ENCODE measurements at regions not wholly inside any gene's neighbourhood (a gene's known extent, or its start where the extent isn't known, plus 50 kb on each side); places are given as distances from the start of the nearest gene placed in this dataset.

DNA sequence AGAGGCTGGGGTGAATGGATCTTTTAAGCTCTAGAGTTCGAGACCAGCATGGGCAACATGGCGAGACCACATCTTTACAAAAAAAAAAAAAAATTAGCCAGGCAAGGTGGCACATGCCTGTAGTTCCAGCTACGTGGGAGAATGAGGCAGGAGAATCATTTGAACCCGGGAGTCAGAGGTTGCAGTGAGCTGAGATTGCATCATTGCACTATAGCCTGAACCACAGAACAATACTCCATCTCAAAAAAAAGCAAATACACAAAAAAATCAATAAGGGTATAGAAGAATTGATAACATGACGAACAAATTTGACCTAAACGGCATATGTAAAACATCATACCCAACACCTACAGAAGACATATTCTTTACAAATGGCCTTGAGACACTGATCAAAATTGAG lies 668.4 kb downstream of the MECOM start (continued):
- TF ChIP-seq, protein P1, sequence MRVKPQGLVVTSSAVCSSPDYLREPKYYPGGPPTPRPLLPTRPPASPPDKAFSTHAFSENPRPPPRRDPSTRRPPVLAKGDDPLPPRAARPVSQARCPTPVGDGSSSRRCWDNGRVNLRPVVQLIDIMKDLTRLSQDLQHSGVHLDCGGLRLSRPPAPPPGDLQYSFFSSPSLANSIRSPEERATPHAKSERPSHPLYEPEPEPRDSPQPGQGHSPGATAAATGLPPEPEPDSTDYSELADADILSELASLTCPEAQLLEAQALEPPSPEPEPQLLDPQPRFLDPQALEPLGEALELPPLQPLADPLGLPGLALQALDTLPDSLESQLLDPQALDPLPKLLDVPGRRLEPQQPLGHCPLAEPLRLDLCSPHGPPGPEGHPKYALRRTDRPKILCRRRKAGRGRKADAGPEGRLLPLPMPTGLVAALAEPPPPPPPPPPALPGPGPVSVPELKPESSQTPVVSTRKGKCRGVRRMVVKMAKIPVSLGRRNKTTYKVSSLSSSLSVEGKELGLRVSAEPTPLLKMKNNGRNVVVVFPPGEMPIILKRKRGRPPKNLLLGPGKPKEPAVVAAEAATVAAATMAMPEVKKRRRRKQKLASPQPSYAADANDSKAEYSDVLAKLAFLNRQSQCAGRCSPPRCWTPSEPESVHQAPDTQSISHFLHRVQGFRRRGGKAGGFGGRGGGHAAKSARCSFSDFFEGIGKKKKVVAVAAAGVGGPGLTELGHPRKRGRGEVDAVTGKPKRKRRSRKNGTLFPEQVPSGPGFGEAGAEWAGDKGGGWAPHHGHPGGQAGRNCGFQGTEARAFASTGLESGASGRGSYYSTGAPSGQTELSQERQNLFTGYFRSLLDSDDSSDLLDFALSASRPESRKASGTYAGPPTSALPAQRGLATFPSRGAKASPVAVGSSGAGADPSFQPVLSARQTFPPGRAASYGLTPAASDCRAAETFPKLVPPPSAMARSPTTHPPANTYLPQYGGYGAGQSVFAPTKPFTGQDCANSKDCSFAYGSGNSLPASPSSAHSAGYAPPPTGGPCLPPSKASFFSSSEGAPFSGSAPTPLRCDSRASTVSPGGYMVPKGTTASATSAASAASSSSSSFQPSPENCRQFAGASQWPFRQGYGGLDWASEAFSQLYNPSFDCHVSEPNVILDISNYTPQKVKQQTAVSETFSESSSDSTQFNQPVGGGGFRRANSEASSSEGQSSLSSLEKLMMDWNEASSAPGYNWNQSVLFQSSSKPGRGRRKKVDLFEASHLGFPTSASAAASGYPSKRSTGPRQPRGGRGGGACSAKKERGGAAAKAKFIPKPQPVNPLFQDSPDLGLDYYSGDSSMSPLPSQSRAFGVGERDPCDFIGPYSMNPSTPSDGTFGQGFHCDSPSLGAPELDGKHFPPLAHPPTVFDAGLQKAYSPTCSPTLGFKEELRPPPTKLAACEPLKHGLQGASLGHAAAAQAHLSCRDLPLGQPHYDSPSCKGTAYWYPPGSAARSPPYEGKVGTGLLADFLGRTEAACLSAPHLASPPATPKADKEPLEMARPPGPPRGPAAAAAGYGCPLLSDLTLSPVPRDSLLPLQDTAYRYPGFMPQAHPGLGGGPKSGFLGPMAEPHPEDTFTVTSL (CRISPR knock-in tag; IDR thresholded peaks at IDR 0.05; ENCODE audit: borderline replicate concordance): peak; percentile 74
- TF ChIP-seq FOXP1 (IDR thresholded peaks at IDR 0.05) (no peak), FOXP1 (CRISPR knock-in tag; IDR thresholded peaks at IDR 0.05) (peak; percentile 57), SP2 (CRISPR knock-in tag; IDR thresholded peaks at IDR 0.05) (no peak), TCF12 (IDR thresholded peaks at IDR 0.05) (no peak), TCF12 (CRISPR knock-in tag; IDR thresholded peaks at IDR 0.05) (no peak), GLI4 (CRISPR knock-in tag; IDR thresholded peaks at IDR 0.05; ENCODE audit: borderline replicate concordance) (no peak), NCOA2 (CRISPR knock-in tag; IDR thresholded peaks at IDR 0.05) (peak; percentile 41; the same call in 1 of the 2 replicates), SOX5 (CRISPR knock-in tag; IDR thresholded peaks at IDR 0.05; ENCODE audit: borderline replicate concordance) (peak; percentile 88), HIVEP1 (CRISPR knock-in tag; IDR thresholded peaks at IDR 0.05) (no peak), CREB1 (IDR thresholded peaks at IDR 0.05) (no peak), CREB1 (CRISPR knock-in tag; IDR thresholded peaks at IDR 0.05) (peak; percentile 55; the same call in 1 of the 2 replicates), TARDBP (CRISPR knock-in tag; IDR thresholded peaks at IDR 0.05) (no peak), ZNF143 (CRISPR knock-in tag; IDR thresholded peaks at IDR 0.05) (no peak), CEBPB (IDR thresholded peaks at IDR 0.05; ENCODE audit: borderline replicate concordance, low read depth, low read length) (peak; percentile 65; the same call in 1 of the 2 replicates), KAT8 (CRISPR knock-in tag; IDR thresholded peaks at IDR 0.05) (0 out of 2 replicates have a peak, but pooled peaks have one; percentile 23), MYC (CRISPR knock-in tag; IDR thresholded peaks at IDR 0.05; ENCODE audit: borderline replicate concordance) (no peak), ZSCAN29 (CRISPR knock-in tag; conservative IDR thresholded peaks at IDR 0.05) (no peak), ZNF629 (CRISPR knock-in tag; conservative IDR thresholded peaks at IDR 0.05) (no peak), ZHX1 (CRISPR knock-in tag; IDR thresholded peaks at IDR 0.05; ENCODE audit: low read depth) (no peak), HNF4G (IDR thresholded peaks at IDR 0.05; ENCODE audit: borderline replicate concordance, low read depth, low read length) (0 out of 2 replicates have a peak, but pooled peaks have one; percentile 23), HNF4G (CRISPR knock-in tag; IDR thresholded peaks at IDR 0.05; ENCODE audit: borderline replicate concordance, low read depth) (no peak), MAX (IDR thresholded peaks at IDR 0.05) (0 out of 2 replicates have a peak, but pooled peaks have one; percentile 37)
- TF ChIP-seq, protein P2, sequence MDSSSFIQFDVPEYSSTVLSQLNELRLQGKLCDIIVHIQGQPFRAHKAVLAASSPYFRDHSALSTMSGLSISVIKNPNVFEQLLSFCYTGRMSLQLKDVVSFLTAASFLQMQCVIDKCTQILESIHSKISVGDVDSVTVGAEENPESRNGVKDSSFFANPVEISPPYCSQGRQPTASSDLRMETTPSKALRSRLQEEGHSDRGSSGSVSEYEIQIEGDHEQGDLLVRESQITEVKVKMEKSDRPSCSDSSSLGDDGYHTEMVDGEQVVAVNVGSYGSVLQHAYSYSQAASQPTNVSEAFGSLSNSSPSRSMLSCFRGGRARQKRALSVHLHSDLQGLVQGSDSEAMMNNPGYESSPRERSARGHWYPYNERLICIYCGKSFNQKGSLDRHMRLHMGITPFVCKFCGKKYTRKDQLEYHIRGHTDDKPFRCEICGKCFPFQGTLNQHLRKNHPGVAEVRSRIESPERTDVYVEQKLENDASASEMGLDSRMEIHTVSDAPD (CRISPR knock-in tag; IDR thresholded peaks at IDR 0.05): no peak
